Left cardiac atrium (tissue), 4 donors: ENCODE measurements at regions not wholly inside any gene's neighbourhood (a gene's known extent, or its start where the extent isn't known, plus 50 kb on each side); places are given as distances from the start of the nearest gene placed in this dataset.

Experiments used
- ATAC-seq, 2 donors: fragments of 200-7000 bp; cut with Tn5 transposase; one replicate each; pipeline ENCODE4 v1.9.1; 2020; ENCODE audit warnings: mild to moderate bottlenecking in 2 of 2, moderate library complexity in 2 of 2
- DNase-seq: peaks from one replicate; pipeline ENCODE4 v3.0.0-alpha.2; 2020
- intact Hi-C, 2 donors: fragments of 100-400 bp; cut with DNase I; formaldehyde crosslinking; loops; one replicate each; pipeline versions ENCODE4 v1.14.1 to v1.15.1; 2022 to 2023
- donor health status: DM: no; HTN: yes; CAD: no.
- donor health status: DM: no; HTN: yes; CAD: no; lungs with severe emphysema.
- donor health status: DM: yes; HTN: yes; CAD: no.
- donor health status: Dilated cardiomyopathy.

GRCh38 chr6:53744321-53744720 lies 50.5 kb upstream of the LRRC1 start:
- DNase-seq (no peak), ATAC-seq (no peak)
- intact Hi-C loops, result no loop called here

- ATAC-seq, result peak in 1 of 2 donors; percentile 65
- intact Hi-C loops, result no loop called here
- peak; percentile 34 for DNase-seq
Measured at GRCh38 chr6:53741034-53741823, 53.6 kb upstream of the LRRC1 start.

GRCh38 chr6:53737746-53738145 lies 57.1 kb upstream of the LRRC1 start:
- no peak for DNase-seq
- intact Hi-C loops, result loop anchor here in 1 of 2 donors (10.0 kb wide), 1 partner anchor 573 kb away; no protein-coding TSS in a partner anchor
- ATAC-seq, result no peak

- DNase-seq (no peak), ATAC-seq (no peak)
- intact Hi-C loops, result loop anchor here in 1 of 2 donors (10.0 kb wide), 1 partner anchor 571 kb away; no protein-coding TSS in a partner anchor
Measured at GRCh38 chr6:53735896-53736295, 58.9 kb upstream of the LRRC1 start.

- intact Hi-C loops, result loop anchor here in 1 of 2 donors (5.0 to 10.0 kb wide), 2 partner anchors 223 to 570 kb away; no protein-coding TSS in a partner anchor
Measured at GRCh38 chr6:53734473-53735299, 60.1 kb upstream of the LRRC1 start.

GRCh38 chr6:53731866-53732636 lies 62.8 kb upstream of the LRRC1 start:
- intact Hi-C loops, result loop anchor here in 1 of 2 donors (5.0 to 10.0 kb wide), 2 partner anchors 225 to 567 kb away; no protein-coding TSS in a partner anchor
- ATAC-seq (no peak), DNase-seq (no peak)

More at GRCh38 chr6:53734473-53735299, 60.1 kb upstream of the LRRC1 start:
- DNase-seq (peak; percentile 24), ATAC-seq (peak; percentile 63 to 85)

GRCh38 chr6:53730767-53731166 lies 64.0 kb upstream of the LRRC1 start:
- intact Hi-C loops, result loop anchor here in 1 of 2 donors (5.0 to 10.0 kb wide), 2 partner anchors 227 to 566 kb away; no protein-coding TSS in a partner anchor
- DNase-seq (no peak), ATAC-seq (no peak)

- ATAC-seq (peak; percentile 55 to 58), DNase-seq (peak; percentile 30)
- intact Hi-C loops, result loop anchor here (5.0 kb wide), 2 partner anchors 186 to 236 kb away; no protein-coding TSS in a partner anchor
Measured at GRCh38 chr6:53728570-53729194, 63.1 kb upstream of the KLHL31 start.

GRCh38 chr6:53727748-53728147 lies 62.2 kb upstream of the KLHL31 start:
- intact Hi-C loops, result loop anchor here (2.0 to 5.0 kb wide), 3 partner anchors 185 to 235 kb away; no protein-coding TSS in a partner anchor
- peak in 1 of 2 donors; percentile 27 for ATAC-seq
- no peak for DNase-seq

GRCh38 chr6:53725791-53726575 lies 60.4 kb upstream of the KLHL31 start:
- peak; percentile 82 to 86 for ATAC-seq
- intact Hi-C loops, result loop anchor here (2.0 to 5.0 kb wide), 3 partner anchors 184 to 234 kb away; no protein-coding TSS in a partner anchor
- peak; percentile 79 for DNase-seq

- DNase-seq (no peak), ATAC-seq (no peak)
- intact Hi-C loops, result loop anchor here in 1 of 2 donors (5.0 kb wide), 1 partner anchor 72 kb away; no protein-coding TSS in a partner anchor
Measured at GRCh38 chr6:53724501-53724900, 58.9 kb upstream of the KLHL31 start.

GRCh38 chr6:53723331-53723730 lies 57.8 kb upstream of the KLHL31 start:
- no peak for ATAC-seq
- intact Hi-C loops, result loop anchor here in 1 of 2 donors (5.0 kb wide), 1 partner anchor 71 kb away; no protein-coding TSS in a partner anchor
- no peak for DNase-seq

- DNase-seq (no peak), ATAC-seq (no peak)
- intact Hi-C loops, result loop anchor here in 1 of 2 donors (5.0 kb wide), 1 partner anchor 69 kb away; no protein-coding TSS in a partner anchor
Measured at GRCh38 chr6:53721766-53722165, 56.2 kb upstream of the KLHL31 start.

GRCh38 chr6:53718597-53719460 lies 53.3 kb upstream of the KLHL31 start:
- ATAC-seq (peak; percentile 88 to 89), DNase-seq (no peak)
- intact Hi-C loops, result no loop called here

GRCh38 chr6:53717566-53717965 lies 52.0 kb upstream of the KLHL31 start:
- intact Hi-C loops, result no loop called here
- no peak for DNase-seq
- ATAC-seq, result no peak

- DNase-seq (no peak), ATAC-seq (no peak)
- intact Hi-C loops, result no loop called here
Measured at GRCh38 chr6:53715434-53715833, 49.9 kb upstream of the KLHL31 start.
